NB4 (cell line): ENCODE measurements at regions not wholly inside any gene's neighbourhood (a gene's known extent, or its start where the extent isn't known, plus 50 kb on each side); places are given as distances from the start of the nearest gene placed in this dataset.

Source experiments
- POLR2A ChIP-seq: IDR thresholded peaks from 2 replicates; pipeline ENCODE4 v1.6.1; 2011; ENCODE audit warnings: mild to moderate bottlenecking; ENCODE audit not compliant: insufficient read length; ENCODE audit errors: extremely low read depth
- TF ChIP-seq, protein P1 (sequence below): IDR thresholded peaks from one replicate; pipeline ENCODE4 v1.5.1; 2012; ENCODE audit warnings: low read depth, low read length

DNA sequence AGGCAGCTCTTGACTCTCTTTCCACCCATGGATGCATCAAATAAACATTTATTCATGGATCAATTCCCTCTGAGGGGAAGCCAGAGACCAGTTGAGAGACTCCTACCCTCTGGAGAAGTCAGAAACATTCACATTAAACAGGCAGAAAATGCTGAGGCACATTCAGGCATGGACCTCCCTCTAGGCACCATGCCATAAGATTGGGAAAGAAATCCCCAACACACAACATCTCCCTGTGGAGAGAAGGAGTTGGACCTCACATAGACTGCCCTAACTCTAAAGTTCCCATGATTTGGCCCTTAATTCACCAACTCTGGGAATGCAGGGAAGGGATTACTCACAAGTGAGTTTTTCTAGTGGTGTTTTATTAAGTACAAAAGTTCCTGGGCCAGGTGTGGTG is 415.3 kb upstream of the C1orf87 start:
- TF ChIP-seq POLR2A, result no peak
- TF ChIP-seq, protein P1, sequence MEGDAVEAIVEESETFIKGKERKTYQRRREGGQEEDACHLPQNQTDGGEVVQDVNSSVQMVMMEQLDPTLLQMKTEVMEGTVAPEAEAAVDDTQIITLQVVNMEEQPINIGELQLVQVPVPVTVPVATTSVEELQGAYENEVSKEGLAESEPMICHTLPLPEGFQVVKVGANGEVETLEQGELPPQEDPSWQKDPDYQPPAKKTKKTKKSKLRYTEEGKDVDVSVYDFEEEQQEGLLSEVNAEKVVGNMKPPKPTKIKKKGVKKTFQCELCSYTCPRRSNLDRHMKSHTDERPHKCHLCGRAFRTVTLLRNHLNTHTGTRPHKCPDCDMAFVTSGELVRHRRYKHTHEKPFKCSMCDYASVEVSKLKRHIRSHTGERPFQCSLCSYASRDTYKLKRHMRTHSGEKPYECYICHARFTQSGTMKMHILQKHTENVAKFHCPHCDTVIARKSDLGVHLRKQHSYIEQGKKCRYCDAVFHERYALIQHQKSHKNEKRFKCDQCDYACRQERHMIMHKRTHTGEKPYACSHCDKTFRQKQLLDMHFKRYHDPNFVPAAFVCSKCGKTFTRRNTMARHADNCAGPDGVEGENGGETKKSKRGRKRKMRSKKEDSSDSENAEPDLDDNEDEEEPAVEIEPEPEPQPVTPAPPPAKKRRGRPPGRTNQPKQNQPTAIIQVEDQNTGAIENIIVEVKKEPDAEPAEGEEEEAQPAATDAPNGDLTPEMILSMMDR, result no peak
